ENCODE measurements at regions not wholly inside any gene's neighbourhood (a gene's known extent, or its start where the extent isn't known, plus 50 kb on each side); places are given as distances from the start of the nearest gene placed in this dataset.

GRCh38 chr20:11845340-11845739 lies 72.4 kb upstream of the BTBD3 start:
- TF ChIP-seq CTCF (IDR thresholded peaks at IDR 0.05), result no peak
- no peak for TF ChIP-seq POLR2A (IDR thresholded peaks at IDR 0.05)

All from lower leg skin (tissue), 3 donors.